Hippocampal formation (tissue), 2 donors: ENCODE measurements at regions not wholly inside any gene's neighbourhood (a gene's known extent, or its start where the extent isn't known, plus 50 kb on each side); places are given as distances from the start of the nearest gene placed in this dataset.

Experiments
- DNase-seq, 2 donors: peaks; one replicate each; lab custom pipeline; 2025; lab: John Stamatoyannopoulos, UW

DNA sequence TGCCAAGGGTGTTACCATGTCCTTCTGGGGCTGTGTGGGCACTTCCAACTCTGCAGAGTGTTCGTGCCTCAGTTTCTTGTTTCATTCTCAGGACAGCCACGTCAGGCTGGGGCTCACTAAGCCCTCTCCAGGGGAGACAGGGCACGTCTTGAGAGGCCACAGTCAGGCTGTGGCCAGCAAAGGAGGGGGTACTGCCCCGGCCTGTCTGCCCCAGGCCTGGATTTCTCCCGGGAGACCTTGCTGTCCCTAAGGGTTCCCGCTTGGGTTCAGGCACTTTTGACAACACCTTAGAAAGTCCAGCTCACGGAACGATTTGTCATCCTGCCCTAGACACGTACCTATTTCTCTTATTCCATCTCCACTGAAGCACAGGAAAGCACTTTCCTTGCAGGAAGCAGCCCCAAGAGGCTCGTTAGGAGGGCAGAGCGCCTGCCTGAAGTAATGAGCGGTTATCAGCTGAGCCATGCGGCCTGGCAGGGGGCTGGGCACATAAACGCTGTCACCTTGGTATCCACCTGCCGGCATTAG, 290.4 kb upstream of the RTL1 start:
- DNase-seq = no peak

DNA sequence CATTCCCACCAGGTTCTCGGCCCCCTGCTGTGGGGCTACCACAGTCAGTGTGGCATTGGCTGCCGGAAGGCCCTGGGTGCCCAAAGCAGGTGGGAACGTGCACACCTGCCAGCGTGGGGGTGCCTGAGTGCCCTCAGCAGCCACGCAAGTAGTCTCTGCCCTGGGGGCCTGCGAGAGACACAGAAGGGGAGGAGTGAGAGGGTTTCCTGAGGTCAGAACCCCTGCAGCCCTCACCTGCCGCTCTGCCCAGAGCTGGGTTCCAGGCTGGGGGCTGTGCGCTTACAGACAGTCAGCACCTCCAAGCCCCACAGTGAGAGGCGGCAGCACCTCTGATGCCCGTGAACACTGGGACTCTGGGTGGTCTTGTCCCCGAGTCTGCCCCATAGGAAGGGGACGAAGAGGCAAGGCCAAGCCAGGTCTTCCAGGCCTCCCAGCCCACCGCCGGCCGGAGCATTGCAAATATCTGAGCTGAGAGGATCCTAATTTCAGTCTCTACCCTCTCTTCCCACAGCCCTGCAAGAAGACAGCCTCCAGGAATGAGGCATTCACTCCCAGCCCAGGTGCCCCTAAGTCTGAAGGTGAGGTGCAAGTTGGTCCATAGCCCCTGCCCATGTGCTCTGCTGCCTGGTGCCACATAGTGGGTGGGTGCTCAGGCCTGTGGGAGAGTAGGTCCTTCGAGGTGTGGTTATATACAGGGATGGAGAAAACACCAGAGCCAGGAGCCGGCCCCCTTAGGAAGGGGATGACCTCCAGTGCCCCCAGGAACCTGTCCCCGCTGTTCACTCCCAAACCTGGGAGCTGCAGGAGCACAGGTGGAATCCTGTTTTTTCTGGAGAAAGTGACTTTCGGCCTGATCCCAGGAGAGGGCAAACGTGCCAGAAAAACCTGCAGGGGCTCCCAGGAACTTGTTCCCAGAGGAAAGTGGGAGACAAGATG, 291.1 kb upstream of the RTL1 start:
- DNase-seq = no peak

DNA sequence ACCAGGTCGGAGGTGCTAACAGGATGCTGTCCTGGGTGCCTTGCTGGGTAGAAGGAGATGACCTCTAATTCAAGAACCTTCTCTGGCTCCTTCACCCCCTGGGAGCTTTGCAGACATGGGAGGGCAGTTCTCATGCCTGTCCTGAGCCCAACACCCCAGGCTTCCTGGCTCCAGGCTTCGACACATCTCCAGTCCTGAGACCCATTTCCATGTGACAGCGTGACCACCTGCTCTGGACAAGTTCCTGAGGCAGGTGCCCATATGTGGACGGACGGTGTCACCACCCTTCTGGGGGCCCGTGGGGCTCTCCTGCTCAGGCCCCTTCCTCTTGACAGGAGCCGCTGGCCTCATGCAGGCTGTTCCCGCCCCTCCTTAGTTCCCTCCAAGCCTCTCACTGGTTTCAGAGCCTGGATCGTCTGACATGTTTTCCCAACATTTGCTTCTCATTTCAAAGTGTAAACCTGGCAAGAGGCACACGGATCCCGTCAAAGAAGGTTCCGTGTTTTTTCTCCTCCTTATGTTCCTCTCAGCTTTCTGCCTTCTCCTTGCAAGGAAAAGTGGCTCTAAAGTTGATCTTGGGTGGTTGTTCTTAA, 291.9 kb upstream of the RTL1 start:
- no peak for DNase-seq

GRCh38 chr14:101196051-101196712, 292.7 kb upstream of the RTL1 start:
- no peak for DNase-seq

DNA sequence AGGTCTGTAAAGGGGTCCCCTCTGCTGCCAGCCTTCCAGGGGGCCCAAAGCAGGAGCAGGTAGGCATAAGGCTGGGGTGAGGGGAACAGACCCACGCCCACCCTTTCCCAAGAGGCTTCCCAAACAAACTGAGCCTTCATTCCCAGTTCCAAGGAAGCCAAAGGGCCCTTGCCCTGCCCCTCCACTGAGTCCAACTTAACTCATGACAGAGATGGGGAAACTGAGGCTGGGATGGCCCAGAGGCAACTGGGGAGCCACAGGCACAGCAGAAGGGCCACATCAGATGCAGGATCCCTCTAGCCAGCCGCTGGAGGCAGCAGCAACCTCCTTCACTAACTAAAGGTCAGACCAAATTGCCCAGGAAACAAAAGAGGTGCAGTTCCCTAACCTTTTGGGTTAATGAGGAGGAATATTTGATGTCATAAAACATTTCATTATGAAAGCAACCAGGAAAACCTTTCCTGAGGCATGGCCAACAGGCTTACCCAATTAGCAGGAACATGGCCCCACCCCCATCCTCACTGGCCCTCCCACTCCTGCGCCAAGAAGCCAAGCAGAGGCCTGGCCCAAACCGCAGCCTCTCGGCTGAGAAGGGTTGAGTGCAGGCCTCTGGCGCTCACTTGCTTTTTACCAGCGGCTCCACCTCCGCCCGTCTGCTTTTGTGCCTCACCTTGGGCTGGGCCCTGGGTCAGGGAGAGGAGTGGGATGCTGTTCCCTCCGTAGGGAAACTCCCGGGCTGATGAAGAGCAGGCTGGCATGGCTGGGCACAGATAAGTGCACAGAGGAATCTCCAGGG, 293.5 kb upstream of the RTL1 start:
- no peak for DNase-seq

DNA sequence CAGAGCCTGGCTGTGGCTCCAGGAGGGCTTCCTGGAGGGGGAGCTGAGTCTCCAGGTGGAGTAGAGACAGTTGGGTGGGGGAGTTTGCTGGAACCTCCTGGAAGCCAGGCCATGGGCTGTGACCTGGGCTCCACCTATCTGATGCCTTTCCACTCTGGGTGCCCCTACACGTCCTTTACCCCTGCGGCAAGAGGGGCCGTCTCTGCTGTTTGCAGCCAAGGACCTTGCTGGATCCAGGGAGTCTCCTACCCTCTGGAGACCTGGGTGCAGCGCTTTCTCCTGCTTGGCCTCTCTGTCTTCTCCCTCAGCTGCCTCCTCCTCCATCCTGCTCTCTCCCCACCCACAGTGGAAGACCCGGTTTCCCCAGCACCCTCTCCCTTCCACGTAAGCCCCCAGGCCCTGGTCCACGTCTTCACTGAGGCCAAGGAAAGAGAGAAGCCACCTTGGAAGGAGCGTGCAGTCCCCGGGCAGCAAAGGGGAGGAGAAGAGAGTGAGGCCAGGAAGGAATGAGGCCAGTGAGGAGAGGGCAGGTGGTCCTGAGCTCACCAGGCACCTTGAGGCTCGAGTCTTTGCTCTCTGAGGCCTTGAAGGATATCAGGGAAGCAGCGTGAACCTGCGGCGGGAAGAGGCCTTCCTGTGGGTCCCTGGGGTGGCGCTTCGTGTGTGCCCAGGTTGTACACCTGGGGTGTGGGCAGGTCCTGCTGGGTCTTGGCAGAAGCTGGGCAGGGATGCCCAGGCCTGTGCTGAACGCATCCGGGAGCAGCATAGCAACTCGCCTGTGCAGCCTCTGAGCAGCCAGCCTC, 294.3 kb upstream of the RTL1 start:
- no peak for DNase-seq

- no peak for DNase-seq
Observed at GRCh38 chr14:101198398-101199027, 295.0 kb upstream of the RTL1 start.

- no peak for DNase-seq
Observed at GRCh38 chr14:101199028-101199770, 295.7 kb upstream of the RTL1 start.

GRCh38 chr14:101200008-101200649, 296.6 kb upstream of the RTL1 start:
- no peak for DNase-seq

DNA sequence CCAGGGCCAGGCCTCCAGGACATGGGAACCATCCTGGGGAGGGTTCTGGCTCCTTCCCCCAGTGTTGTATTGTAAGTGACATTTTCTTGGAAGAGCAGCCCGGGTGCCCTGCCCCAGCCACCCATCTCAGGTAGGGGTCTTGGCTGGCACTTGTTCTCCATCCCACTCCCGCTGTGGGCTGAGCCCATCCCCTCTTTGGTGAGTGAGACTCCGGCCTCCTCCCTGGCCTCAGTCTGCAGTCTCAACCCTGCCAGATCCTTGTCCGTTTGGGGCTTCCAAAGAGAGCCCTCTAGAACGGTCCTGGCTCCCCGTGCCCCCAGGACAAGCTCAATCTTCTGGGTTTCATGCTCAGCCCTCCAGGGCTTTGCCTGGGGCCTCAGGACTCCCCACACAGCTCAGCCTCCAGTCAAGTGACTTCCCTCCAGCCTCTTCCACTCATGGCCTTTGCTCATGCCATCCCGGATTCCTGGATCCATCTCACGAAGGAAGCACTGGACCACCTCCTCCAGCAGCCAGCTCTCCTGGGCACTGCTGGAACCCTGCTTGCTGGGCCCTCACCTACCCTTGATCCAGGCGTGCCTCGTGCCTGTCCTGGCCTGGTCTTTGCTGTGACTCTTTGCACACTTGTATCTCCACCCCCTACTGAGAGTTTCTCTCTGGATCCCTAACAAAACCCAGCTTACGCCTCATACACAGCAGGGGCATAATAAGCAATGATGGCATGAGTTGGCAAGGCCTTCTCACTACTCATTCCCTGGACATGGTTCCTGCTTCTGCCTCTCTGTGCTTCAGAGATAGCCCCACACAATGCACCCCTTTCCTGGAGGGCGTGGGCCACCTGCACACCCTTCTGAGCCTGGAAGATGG, 297.4 kb upstream of the RTL1 start:
- no peak for DNase-seq

- DNase-seq = no peak
Observed at GRCh38 chr14:101201535-101202151, 298.1 kb upstream of the RTL1 start.

DNA sequence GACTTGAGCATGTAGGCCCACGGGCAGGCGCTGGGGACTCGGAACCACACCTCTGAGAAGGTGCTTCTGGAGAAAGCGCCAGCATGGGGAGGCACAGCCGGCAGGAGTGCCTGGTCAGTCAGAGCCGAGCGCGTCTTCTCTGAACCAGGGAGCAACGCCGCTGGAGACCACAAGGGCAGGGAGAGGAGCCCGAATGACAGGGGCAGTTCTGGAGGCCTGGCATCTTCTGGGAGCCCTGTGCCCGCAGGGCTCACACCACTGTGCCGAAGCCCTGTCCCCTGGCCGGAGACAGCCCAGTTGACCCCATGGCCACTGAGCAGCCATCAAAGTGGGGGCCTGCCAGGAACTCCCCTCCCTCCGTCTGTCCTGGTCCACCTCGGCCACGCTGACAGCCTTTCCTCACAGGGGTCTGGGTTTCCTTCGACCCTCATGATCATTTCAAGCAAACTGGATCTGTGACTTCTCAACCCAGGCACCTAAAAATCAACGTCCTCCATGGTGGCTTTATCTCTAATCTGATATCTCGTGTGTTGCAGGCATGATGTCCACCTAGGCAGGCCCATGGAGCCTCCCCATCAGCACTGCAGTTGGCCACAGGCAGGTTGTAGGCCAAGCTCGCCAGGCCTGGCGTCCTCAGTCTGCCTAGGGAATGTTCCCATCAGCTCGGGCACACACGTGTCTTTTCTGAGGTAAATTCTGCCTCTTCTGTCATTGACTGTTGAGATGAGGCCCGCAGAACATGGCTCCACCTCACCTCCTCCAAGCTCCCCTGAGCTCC, 299.3 kb upstream of the RTL1 start:
- no peak for DNase-seq

GRCh38 chr14:101206556-101206955, 303.0 kb upstream of the RTL1 start:
- DNase-seq = no peak

DNA sequence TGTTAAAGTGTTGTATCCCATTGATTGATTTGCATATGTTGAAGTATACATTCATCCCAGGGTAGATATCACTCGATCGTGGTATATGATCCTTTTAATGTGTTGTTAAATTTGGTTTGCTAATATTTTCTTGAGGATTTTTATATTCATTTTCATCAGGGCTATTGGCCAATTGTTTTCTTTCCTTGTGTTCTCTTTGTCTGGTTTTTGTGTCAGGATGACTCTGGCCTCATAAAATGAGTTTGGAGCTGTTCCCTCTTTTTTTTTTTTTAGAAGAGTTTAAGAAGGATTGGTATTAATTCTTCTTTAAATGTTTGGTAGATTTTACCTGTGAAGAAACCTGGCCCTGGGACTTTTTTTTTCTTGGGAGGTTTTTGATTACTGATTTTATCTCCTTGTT, 303.5 kb upstream of the RTL1 start:
- DNase-seq = no peak

DNA sequence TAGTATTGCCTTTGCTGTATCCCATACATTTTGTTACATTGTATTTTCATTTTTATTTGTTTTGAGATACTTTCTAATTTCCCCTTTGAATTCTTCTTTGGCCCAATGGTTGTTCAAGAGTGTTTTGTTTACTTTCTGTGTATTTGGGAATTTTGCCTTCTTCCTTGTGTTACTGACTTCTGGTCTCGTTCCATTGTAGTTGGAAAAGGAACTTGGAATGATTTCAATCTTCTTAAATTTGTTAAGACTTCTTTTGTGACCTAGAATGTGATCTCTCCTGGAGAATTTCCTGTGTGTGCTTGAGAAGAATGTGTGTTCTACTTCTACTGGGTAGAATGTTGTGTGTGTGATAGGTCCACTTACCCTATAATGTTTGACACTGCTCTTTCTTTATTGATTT, 304.4 kb upstream of the RTL1 start:
- no peak for DNase-seq

- DNase-seq = no peak
Observed at GRCh38 chr14:101209594-101209993, 306.1 kb upstream of the RTL1 start.

DNA sequence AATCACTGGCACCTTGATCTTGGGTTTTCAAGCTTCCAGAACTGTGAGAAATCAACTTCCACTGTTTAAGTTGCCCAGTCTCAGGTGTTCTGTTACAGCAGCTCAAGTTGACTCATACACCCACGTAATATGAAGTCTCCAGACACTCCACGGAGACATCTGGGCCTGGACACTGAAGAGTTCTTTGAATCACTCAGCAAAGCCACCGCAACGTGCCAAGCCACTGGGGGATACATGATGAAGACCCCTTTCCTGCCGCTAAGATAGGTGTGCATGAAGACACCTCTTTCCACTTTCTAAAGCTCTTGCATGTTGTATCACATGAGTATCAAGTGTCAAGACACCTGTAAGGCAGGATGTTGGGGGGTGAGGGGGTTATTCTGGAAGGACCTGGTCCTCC, 311.7 kb upstream of the RTL1 start:
- no peak for DNase-seq
